OCI-LY1 (cell line): ENCODE measurements at regions not wholly inside any gene's neighbourhood (a gene's known extent, or its start where the extent isn't known, plus 50 kb on each side); places are given as distances from the start of the nearest gene placed in this dataset.

ENCODE experiments used
- EZH2 ChIP-seq: fragments of 200-600 bp; sonication (generic), shearing (Covaris generic); IDR thresholded peaks from 2 replicates; pipeline ENCODE4 v1.8.0; 2017; ENCODE audit warnings: borderline replicate concordance, mixed run types, mild to moderate bottlenecking, antibody characterized with exemption, low read length, moderate library complexity, mixed read lengths
- TF ChIP-seq, protein P1 (sequence below): fragments of 200-600 bp; sonication (generic), shearing (Covaris generic); IDR thresholded peaks from 2 replicates; pipeline ENCODE4 v1.5.1; 2017; ENCODE audit warnings: mild to moderate bottlenecking, antibody characterized with exemption, low read length, moderate library complexity, mixed read lengths

- TF ChIP-seq, protein P1, sequence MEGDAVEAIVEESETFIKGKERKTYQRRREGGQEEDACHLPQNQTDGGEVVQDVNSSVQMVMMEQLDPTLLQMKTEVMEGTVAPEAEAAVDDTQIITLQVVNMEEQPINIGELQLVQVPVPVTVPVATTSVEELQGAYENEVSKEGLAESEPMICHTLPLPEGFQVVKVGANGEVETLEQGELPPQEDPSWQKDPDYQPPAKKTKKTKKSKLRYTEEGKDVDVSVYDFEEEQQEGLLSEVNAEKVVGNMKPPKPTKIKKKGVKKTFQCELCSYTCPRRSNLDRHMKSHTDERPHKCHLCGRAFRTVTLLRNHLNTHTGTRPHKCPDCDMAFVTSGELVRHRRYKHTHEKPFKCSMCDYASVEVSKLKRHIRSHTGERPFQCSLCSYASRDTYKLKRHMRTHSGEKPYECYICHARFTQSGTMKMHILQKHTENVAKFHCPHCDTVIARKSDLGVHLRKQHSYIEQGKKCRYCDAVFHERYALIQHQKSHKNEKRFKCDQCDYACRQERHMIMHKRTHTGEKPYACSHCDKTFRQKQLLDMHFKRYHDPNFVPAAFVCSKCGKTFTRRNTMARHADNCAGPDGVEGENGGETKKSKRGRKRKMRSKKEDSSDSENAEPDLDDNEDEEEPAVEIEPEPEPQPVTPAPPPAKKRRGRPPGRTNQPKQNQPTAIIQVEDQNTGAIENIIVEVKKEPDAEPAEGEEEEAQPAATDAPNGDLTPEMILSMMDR, result no peak
- TF ChIP-seq EZH2, result no peak
Observed at GRCh38 chr2:8067784-8068336, 614.0 kb upstream of the ID2 start.
